ENCODE measurements at regions not wholly inside any gene's neighbourhood (a gene's known extent, or its start where the extent isn't known, plus 50 kb on each side); places are given as distances from the start of the nearest gene placed in this dataset.

- Histone ChIP-seq H2AFZ (replicated peaks; ENCODE audit: low read length, poor library complexity) (no peak overlapping the region), H3K4me3 (ENCODE audit: insufficient read depth, low read depth, low read length) (no peak overlapping the region), H3K27ac (ENCODE audit: insufficient read depth, low read length) (no peak overlapping the region), H4K8ac (ENCODE audit: low read depth in 2 of 2, low read length in 2 of 2) (no peak overlapping the region), H4K5ac (ENCODE audit: low read depth, low read length) (no peak overlapping the region), H2BK120ac (ENCODE audit: low read depth, low read length) (no peak overlapping the region), H3K4me2 (ENCODE audit: low read depth, low read length) (no peak overlapping the region), H3K56ac (ENCODE audit: extremely low read depth, insufficient read depth, low read length) (no peak overlapping the region), H4K20me1 (ENCODE audit: insufficient read depth, low read length) (no peaks in the 10 kb centered on the region), H3K27me3 (ENCODE audit: control insufficient read depth, insufficient read depth, low read length) (no peaks in the 10 kb centered on the region), H3K14ac (replicated peaks; ENCODE audit: low read depth, low read length) (no peak overlapping the region), H3K79me1 (ENCODE audit: low read depth in 1 of 2, low read length in 2 of 2) (no peaks in the 10 kb centered on the region), H2BK20ac (ENCODE audit: low read depth, low read length) (no peak overlapping the region), H3K36me3 (ENCODE audit: control insufficient read depth, insufficient read depth, low read length) (no peaks in the 10 kb centered on the region), H3K9me1 (ENCODE audit: insufficient read depth, low read length) (no peaks in the 10 kb centered on the region), H2BK15ac (ENCODE audit: low read depth, low read length) (no peak overlapping the region), H3K9ac (ENCODE audit: low read depth, low read length) (no peak overlapping the region), H2BK5ac (ENCODE audit: low read depth, low read length, poor library complexity, severe bottlenecking) (no peak overlapping the region), H3K4me1 (ENCODE audit: control insufficient read depth, insufficient read depth, low read length) (no peaks in the 10 kb centered on the region), H3K4ac (ENCODE audit: low read depth, low read length) (no peak overlapping the region), H2AK9ac (replicated peaks; ENCODE audit: low read depth, low read length, poor library complexity) (no peak overlapping the region), H3K9me3 (ENCODE audit: control insufficient read depth, insufficient read depth, low read length) (peaks cover 21% of the 10 kb centered on the region), H3K23ac (ENCODE audit: low read depth, low read length) (no peak overlapping the region), H3K18ac (ENCODE audit: low read depth, low read length) (no peak overlapping the region), H2AK5ac (ENCODE audit: low read depth, low read length) (no peak overlapping the region), H4K91ac (ENCODE audit: insufficient read depth, low read depth, low read length) (no peak overlapping the region)
- ATAC-seq (ENCODE audit: low read depth) (no peak), DNase-seq (no peak)
- no TSS peak for BruUV-seq (replicated peaks)
- TF ChIP-seq POLR2A (IDR thresholded peaks at IDR 0.05; ENCODE audit: low read depth, low read length) (no peak), RAD21 (IDR thresholded peaks at IDR 0.05; ENCODE audit: low read length) (no peak), RFX5 (IDR thresholded peaks at IDR 0.05; ENCODE audit: low read depth, low read length) (no peak), NFE2L2 (IDR thresholded peaks at IDR 0.05; ENCODE audit: low read depth, low read length) (no peak), MXI1 (IDR thresholded peaks at IDR 0.05; ENCODE audit: borderline replicate concordance, low read depth, low read length) (no peak), USF2 (IDR thresholded peaks at IDR 0.05; ENCODE audit: low read depth, low read length) (no peak), CEBPB (IDR thresholded peaks at IDR 0.05; ENCODE audit: low read depth, low read length) (no peak), FOS (IDR thresholded peaks at IDR 0.05; ENCODE audit: low read depth, low read length) (no peak)
- TF ChIP-seq, protein P1, sequence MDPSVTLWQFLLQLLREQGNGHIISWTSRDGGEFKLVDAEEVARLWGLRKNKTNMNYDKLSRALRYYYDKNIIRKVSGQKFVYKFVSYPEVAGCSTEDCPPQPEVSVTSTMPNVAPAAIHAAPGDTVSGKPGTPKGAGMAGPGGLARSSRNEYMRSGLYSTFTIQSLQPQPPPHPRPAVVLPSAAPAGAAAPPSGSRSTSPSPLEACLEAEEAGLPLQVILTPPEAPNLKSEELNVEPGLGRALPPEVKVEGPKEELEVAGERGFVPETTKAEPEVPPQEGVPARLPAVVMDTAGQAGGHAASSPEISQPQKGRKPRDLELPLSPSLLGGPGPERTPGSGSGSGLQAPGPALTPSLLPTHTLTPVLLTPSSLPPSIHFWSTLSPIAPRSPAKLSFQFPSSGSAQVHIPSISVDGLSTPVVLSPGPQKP (IDR thresholded peaks at IDR 0.05; ENCODE audit: borderline replicate concordance, low read depth, low read length), result no peak
- TF ChIP-seq, protein P2, sequence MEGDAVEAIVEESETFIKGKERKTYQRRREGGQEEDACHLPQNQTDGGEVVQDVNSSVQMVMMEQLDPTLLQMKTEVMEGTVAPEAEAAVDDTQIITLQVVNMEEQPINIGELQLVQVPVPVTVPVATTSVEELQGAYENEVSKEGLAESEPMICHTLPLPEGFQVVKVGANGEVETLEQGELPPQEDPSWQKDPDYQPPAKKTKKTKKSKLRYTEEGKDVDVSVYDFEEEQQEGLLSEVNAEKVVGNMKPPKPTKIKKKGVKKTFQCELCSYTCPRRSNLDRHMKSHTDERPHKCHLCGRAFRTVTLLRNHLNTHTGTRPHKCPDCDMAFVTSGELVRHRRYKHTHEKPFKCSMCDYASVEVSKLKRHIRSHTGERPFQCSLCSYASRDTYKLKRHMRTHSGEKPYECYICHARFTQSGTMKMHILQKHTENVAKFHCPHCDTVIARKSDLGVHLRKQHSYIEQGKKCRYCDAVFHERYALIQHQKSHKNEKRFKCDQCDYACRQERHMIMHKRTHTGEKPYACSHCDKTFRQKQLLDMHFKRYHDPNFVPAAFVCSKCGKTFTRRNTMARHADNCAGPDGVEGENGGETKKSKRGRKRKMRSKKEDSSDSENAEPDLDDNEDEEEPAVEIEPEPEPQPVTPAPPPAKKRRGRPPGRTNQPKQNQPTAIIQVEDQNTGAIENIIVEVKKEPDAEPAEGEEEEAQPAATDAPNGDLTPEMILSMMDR (conservative IDR thresholded peaks at IDR 0.05; ENCODE audit: low read depth, low read length), result no peak
- CTCF ChIA-PET, result no interaction called here
- in situ Hi-C loops (cut with MboI; ENCODE audit: low sequenced_read_pairs), result no loop called here
- intact Hi-C loops (cut with micrococcal nuclease), result no loop called here
- 80% methylated on average over 1 of the region's 5 CpGs; no CpG with 5 or more reads in 1 of the 2 experiments for WGBS, 2 experiments (ENCODE audit: extremely low coverage in 2 of 2, insufficient read length in 1 of 2)
- POLR2A ChIA-PET (ENCODE audit: unreplicated experiment), result no interaction called here
- dilution Hi-C loops (cut with HindIII; ENCODE audit: low sequenced_read_pairs, unreplicated experiment), result no loop called here
Observed at GRCh38 chr4:189809241-189809735, 131.4 kb upstream of the FRG1 start.

Data from IMR-90 (cell line).